Sigmoid colon (tissue), 6 donors: ENCODE measurements at regions not wholly inside any gene's neighbourhood (a gene's known extent, or its start where the extent isn't known, plus 50 kb on each side); places are given as distances from the start of the nearest gene placed in this dataset.

Source experiments
- DNase-seq: peaks from one replicate; pipeline ENCODE4 v3.0.0-alpha.2; 2019
- H3K27ac ChIP-seq, 4 donors: fragments of 200-600 bp; sonication (generic); one replicate each; pipeline ENCODE4 v1.5.1; 2016 to 2019; ENCODE audit warnings: mild to moderate bottlenecking in 1 of 4
- H3K27me3 ChIP-seq, 3 donors: fragments of 200-600 bp; sonication (generic); one replicate each; pipeline ENCODE4 v1.5.1; 2019; ENCODE audit warnings: mild to moderate bottlenecking in 1 of 3
- H3K36me3 ChIP-seq, 4 donors: fragments of 200-600 bp; sonication (generic); one replicate each; pipeline ENCODE4 v1.5.1; 2016 to 2019
- H3K4me1 ChIP-seq, 4 donors: fragments of 200-600 bp; sonication (generic); one replicate each; pipeline ENCODE4 v1.5.1; 2017 to 2019
- H3K4me3 ChIP-seq, 4 donors: fragments of 200-600 bp; sonication (generic); one replicate each; pipeline ENCODE4 v1.5.1; 2017 to 2019; ENCODE audit warnings: mild to moderate bottlenecking in 2 of 4, moderate library complexity in 1 of 4
- H3K9me3 ChIP-seq, 4 donors: fragments of 200-600 bp in 3 of 4; sonication (generic) in 3 of 4; one replicate each; pipeline versions ENCODE4 v1.5.1 to v1.6.1; 2013 to 2019
- EP300 ChIP-seq, 4 donors: sonication (generic); formaldehyde crosslinking; IDR thresholded peaks; one replicate each; pipeline ENCODE4 v1.6.1; 2017; ENCODE audit warnings: antibody characterized with exemption in 4 of 4
- POLR2A ChIP-seq, 2 donors: fragments of 450-650 bp; IDR thresholded peaks; one replicate each; pipeline ENCODE4 v1.6.1; 2016; ENCODE audit warnings: antibody characterized with exemption in 2 of 2, mild to moderate bottlenecking in 2 of 2, moderate library complexity in 2 of 2
- POLR2AphosphoS5 ChIP-seq, 4 donors: sonication (generic); formaldehyde crosslinking; IDR thresholded peaks; one replicate each; pipeline ENCODE4 v1.6.1; 2017; ENCODE audit warnings: antibody characterized with exemption in 4 of 4
- WGBS, 2 donors: extraction: QIAGEN DNeasy Blood & Tissue Kit; methylation state at CpG; one replicate each; pipeline ENCODE4 v1.1.7; 2013; 5-methylcytosine and 5-hydroxymethylcytosine counted together
- intact Hi-C: fragments of 100-400 bp; cut with DNase I; formaldehyde crosslinking; loops from one replicate; pipeline ENCODE4 v1.15.1; 2023
- TF ChIP-seq, protein P1 (sequence below), 4 experiments: fragments of 450-650 bp in 3 of 4; fragments of 200-600 bp in 1 of 4; IDR thresholded peaks; one replicate each; pipeline ENCODE4 v1.5.1; 2016 to 2019; ENCODE audit warnings: antibody characterized with exemption in 4 of 4, mild to moderate bottlenecking in 3 of 4, moderate library complexity in 2 of 4
- donor health status: healthy with polysubstance abuse.
- donor health status: healthy.

DNA sequence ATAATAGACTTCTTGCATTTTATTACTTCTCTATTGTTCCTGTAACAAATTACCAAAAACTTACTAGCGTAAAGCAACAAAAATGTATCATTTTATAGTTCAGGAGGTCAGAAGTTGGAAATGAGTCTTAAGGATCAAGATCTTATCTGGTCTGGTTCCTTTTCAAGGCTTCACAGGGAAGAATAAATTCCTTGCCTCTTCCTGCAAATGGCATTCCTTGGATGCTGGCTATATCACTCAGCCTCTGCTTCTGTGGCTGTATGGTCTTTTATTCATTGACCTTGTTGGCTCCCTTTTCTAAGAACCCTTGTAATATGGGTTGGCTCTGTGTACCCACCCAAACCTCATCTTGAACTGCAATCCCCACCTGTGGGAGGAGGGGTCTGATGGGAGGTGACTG, 478.4 kb upstream of the THBS1 start:
- intact Hi-C loops, result no loop called here
- Histone ChIP-seq H3K36me3 (no peaks in the 10 kb centered on the region), H3K4me1 (peaks cover 0 to 16% (median 14%) of the 10 kb centered on the region in 4 donors), H3K27me3 (no peaks in the 10 kb centered on the region), H3K9me3 (no peaks in the 10 kb centered on the region), H3K27ac (no peak overlapping the region), H3K4me3 (no peak overlapping the region)
- no peak for TF ChIP-seq POLR2A (IDR thresholded peaks at IDR 0.05)
- TF ChIP-seq POLR2AphosphoS5 (IDR thresholded peaks at IDR 0.05), result no peak
- no peak for TF ChIP-seq EP300 (IDR thresholded peaks at IDR 0.05)
- TF ChIP-seq, protein P1, sequence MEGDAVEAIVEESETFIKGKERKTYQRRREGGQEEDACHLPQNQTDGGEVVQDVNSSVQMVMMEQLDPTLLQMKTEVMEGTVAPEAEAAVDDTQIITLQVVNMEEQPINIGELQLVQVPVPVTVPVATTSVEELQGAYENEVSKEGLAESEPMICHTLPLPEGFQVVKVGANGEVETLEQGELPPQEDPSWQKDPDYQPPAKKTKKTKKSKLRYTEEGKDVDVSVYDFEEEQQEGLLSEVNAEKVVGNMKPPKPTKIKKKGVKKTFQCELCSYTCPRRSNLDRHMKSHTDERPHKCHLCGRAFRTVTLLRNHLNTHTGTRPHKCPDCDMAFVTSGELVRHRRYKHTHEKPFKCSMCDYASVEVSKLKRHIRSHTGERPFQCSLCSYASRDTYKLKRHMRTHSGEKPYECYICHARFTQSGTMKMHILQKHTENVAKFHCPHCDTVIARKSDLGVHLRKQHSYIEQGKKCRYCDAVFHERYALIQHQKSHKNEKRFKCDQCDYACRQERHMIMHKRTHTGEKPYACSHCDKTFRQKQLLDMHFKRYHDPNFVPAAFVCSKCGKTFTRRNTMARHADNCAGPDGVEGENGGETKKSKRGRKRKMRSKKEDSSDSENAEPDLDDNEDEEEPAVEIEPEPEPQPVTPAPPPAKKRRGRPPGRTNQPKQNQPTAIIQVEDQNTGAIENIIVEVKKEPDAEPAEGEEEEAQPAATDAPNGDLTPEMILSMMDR (IDR thresholded peaks at IDR 0.05), result no peak
- 92 to 97% methylated on average over 1 of the region's 1 CpG for WGBS, 2 donors
- no peak for DNase-seq

DNA sequence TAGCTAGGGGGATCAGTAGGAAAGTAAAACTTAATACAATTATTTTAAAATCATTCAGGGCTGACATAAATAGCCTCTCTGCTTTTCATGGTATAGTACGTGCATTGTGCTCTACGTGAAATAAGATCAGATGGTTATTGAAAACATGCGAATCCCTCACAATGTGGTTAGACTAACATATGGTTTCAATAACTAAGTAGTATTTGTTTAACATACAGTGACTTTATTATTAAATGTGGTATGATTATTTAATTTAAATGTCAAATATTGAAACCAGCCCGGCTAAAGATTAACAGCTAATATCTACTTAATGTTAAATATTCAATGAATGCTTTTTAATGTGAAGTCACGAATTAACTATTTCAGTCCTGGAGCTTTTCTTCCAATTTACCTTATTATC, 473.9 kb upstream of the THBS1 start:
- intact Hi-C loops, result no loop called here
- no peak for TF ChIP-seq EP300 (IDR thresholded peaks at IDR 0.05)
- TF ChIP-seq, protein P1 (IDR thresholded peaks at IDR 0.05), result no peak
- no peak for TF ChIP-seq POLR2A (IDR thresholded peaks at IDR 0.05)
- TF ChIP-seq POLR2AphosphoS5 (IDR thresholded peaks at IDR 0.05), result no peak
- Histone ChIP-seq H3K9me3 (no peaks in the 10 kb centered on the region), H3K27me3 (no peaks in the 10 kb centered on the region), H3K4me1 (no peaks in the 10 kb centered on the region), H3K36me3 (no peaks in the 10 kb centered on the region), H3K4me3 (no peak overlapping the region), H3K27ac (no peak overlapping the region)
- WGBS, 2 donors, result 88 to 91% methylated on average over 5 of the region's 5 CpGs
- no peak for DNase-seq

DNA sequence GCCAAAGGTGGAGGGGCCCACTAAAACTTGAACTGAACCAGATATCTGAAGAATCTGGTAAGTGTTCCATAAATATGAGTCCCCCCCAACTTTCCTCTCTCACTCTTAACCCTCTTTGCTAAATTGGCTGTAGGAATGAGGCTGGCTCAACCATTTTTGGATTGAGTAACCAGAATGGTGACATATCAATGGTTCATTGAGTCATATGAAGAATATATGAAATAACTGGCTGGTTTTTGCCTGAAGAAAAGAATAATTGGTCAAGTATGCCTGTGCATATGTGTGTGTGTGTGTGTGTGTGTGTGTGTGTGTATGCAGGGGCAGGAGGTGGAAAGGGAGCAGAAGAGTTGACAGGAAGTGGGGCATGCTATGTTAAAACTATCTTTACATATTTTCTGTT, 472.9 kb upstream of the THBS1 start:
- Histone ChIP-seq H3K9me3 (no peaks in the 10 kb centered on the region), H3K36me3 (no peaks in the 10 kb centered on the region), H3K27ac (no peak overlapping the region), H3K4me3 (no peak overlapping the region), H3K4me1 (no peaks in the 10 kb centered on the region), H3K27me3 (no peaks in the 10 kb centered on the region)
- TF ChIP-seq POLR2A (IDR thresholded peaks at IDR 0.05) (no peak), EP300 (IDR thresholded peaks at IDR 0.05) (no peak), POLR2AphosphoS5 (IDR thresholded peaks at IDR 0.05) (no peak)
- TF ChIP-seq, protein P1 (IDR thresholded peaks at IDR 0.05), result no peak
- intact Hi-C loops, result no loop called here
- no peak for DNase-seq

DNA sequence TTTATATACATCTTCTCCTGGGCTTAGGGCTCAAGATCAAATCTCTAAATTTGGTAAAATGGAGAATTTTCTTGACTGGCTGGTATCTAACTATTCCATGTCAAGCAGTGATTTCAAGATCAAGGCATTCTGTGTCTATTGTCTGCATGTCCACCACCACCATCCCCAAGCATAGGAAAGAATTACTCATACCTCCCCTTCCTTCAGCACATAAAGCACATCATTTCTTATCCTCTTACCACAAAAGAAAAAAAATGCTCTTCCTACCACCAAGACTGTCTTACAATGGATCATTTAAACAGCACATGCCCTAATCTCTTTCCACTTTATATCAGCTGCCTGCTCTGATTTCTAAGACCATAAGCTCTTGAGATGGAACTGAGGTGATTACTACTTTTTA, 470.5 kb upstream of the THBS1 start:
- Histone ChIP-seq H3K36me3 (no peaks in the 10 kb centered on the region), H3K27ac (no peak overlapping the region), H3K27me3 (no peaks in the 10 kb centered on the region), H3K4me3 (no peak overlapping the region), H3K9me3 (no peaks in the 10 kb centered on the region), H3K4me1 (no peaks in the 10 kb centered on the region)
- intact Hi-C loops, result no loop called here
- no peak for TF ChIP-seq POLR2A (IDR thresholded peaks at IDR 0.05)
- no peak for TF ChIP-seq EP300 (IDR thresholded peaks at IDR 0.05)
- TF ChIP-seq, protein P1 (IDR thresholded peaks at IDR 0.05), result no peak
- no peak for TF ChIP-seq POLR2AphosphoS5 (IDR thresholded peaks at IDR 0.05)
- no peak for DNase-seq

DNA sequence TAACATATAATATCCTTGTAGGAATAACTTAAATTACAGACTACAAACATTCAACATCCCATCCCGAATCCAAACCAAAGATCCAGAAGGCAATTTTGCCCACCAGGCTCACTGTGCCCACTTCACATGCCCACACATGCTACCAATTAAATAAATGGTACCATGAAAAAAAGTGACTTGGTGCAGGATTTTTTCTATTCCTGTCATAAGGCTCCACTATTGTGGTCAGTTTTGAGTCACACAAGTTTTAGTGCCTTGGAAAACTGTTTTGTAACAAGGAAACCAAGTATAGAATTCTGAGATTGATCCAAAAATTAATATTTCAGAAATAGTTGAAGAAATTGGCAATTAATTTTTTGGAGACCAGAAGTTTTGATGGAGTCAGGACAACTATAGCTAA, 470.1 kb upstream of the THBS1 start:
- H3K27ac ChIP-seq, result no peak overlapping the region
- TF ChIP-seq POLR2AphosphoS5 (IDR thresholded peaks at IDR 0.05) (no peak), EP300 (IDR thresholded peaks at IDR 0.05) (no peak), POLR2A (IDR thresholded peaks at IDR 0.05) (no peak)
- TF ChIP-seq, protein P1 (IDR thresholded peaks at IDR 0.05), result no peak
- 80 to 84% methylated on average over 1 of the region's 1 CpG for WGBS, 2 donors

More for the DNA sequence above, 470.1 kb upstream of the THBS1 start:
- DNase-seq, result no peak
- Histone ChIP-seq H3K27me3 (no peaks in the 10 kb centered on the region), H3K9me3 (no peaks in the 10 kb centered on the region), H3K4me3 (no peak overlapping the region), H3K36me3 (no peaks in the 10 kb centered on the region), H3K4me1 (no peaks in the 10 kb centered on the region)
- intact Hi-C loops, result no loop called here
